Stimulated activated naive CD4-positive, alpha-beta T cell (primary cell): ENCODE measurements at regions not wholly inside any gene's neighbourhood (a gene's known extent, or its start where the extent isn't known, plus 50 kb on each side); places are given as distances from the start of the nearest gene placed in this dataset.
"Not testable (repeated sequence)": the region's sequence is repeated elsewhere in the genome, so short reads cannot be mapped to it uniquely, and the experiment has no call there.

ENCODE experiments used
- DNase-seq, 6 experiments: peaks; one replicate each; lab custom pipeline; 2025; lab: John Stamatoyannopoulos, UW

GRCh38 chr9:41839786-41840185 is 289.4 kb downstream of the CNTNAP3B start:
- DNase-seq = not testable (repeated sequence)

- not testable (repeated sequence) for DNase-seq
Observed at GRCh38 chr9:41838953-41839352, 290.3 kb downstream of the CNTNAP3B start.

- not testable (repeated sequence) for DNase-seq
Observed at GRCh38 chr9:41838562-41838851, 290.7 kb downstream of the CNTNAP3B start.

GRCh38 chr9:41837684-41838561 is 291.3 kb downstream of the CNTNAP3B start:
- not testable (repeated sequence) for DNase-seq

GRCh38 chr9:41833108-41833507 is 296.1 kb downstream of the CNTNAP3B start:
- not testable (repeated sequence) for DNase-seq

GRCh38 chr9:41824723-41825122 is 304.5 kb downstream of the CNTNAP3B start:
- DNase-seq = not testable (repeated sequence)

- not testable (repeated sequence) for DNase-seq
Observed at GRCh38 chr9:41802706-41803105, 326.5 kb downstream of the CNTNAP3B start.

- DNase-seq = not testable (repeated sequence)
Observed at GRCh38 chr9:41798684-41799083, 330.5 kb downstream of the CNTNAP3B start.

GRCh38 chr9:41790719-41791363 is 338.4 kb downstream of the CNTNAP3B start:
- DNase-seq = not testable (repeated sequence)

- DNase-seq = not testable (repeated sequence)
Observed at GRCh38 chr9:41790007-41790406, 339.2 kb downstream of the CNTNAP3B start.

GRCh38 chr9:41789387-41789786 is 339.8 kb downstream of the CNTNAP3B start:
- DNase-seq = not testable (repeated sequence)

- DNase-seq = not testable (repeated sequence)
Observed at GRCh38 chr9:41787951-41788350, 341.3 kb downstream of the CNTNAP3B start.

GRCh38 chr9:41787270-41787669 is 342.0 kb downstream of the CNTNAP3B start:
- not testable (repeated sequence) for DNase-seq

- not testable (repeated sequence) for DNase-seq
Observed at GRCh38 chr9:41784006-41784405, 345.2 kb downstream of the CNTNAP3B start.

GRCh38 chr9:41783070-41783810 is 346.0 kb downstream of the CNTNAP3B start:
- DNase-seq = not testable (repeated sequence)

GRCh38 chr9:41781899-41782298 is 347.3 kb downstream of the CNTNAP3B start:
- not testable (repeated sequence) for DNase-seq

GRCh38 chr9:41779897-41780406 is 349.3 kb downstream of the CNTNAP3B start:
- not testable (repeated sequence) for DNase-seq

GRCh38 chr9:41779192-41779591 is 350.0 kb downstream of the CNTNAP3B start:
- DNase-seq = not testable (repeated sequence)

- DNase-seq = not testable (repeated sequence)
Observed at GRCh38 chr9:41778535-41779071, 350.6 kb downstream of the CNTNAP3B start.

GRCh38 chr9:41777536-41777935 is 351.7 kb downstream of the CNTNAP3B start:
- not testable (repeated sequence) for DNase-seq

GRCh38 chr9:41772541-41772940 is 356.7 kb downstream of the CNTNAP3B start:
- DNase-seq = not testable (repeated sequence)

GRCh38 chr9:41771693-41772092 is 357.5 kb downstream of the CNTNAP3B start:
- DNase-seq = not testable (repeated sequence)
